Retinal pigment epithelial cell (primary cell): ENCODE measurements at regions not wholly inside any gene's neighbourhood (a gene's known extent, or its start where the extent isn't known, plus 50 kb on each side); places are given as distances from the start of the nearest gene placed in this dataset.
A peak's percentile ranks its signal among the peaks of the same experiment; 100 is the strongest.

Experiments
- DNase-seq: peaks from one replicate; pipeline ENCODE4 v3.0.0-alpha.2; 2010; ENCODE audit warnings: low read depth
- H3K4me3 ChIP-seq: 2 replicates; pipeline ENCODE4 v1.5.1; 2011; ENCODE audit warnings: mild to moderate bottlenecking, low read length, control low read depth, moderate library complexity
- CTCF ChIP-seq: conservative IDR thresholded peaks from 2 replicates; pipeline ENCODE4 v1.5.1; 2011; ENCODE audit warnings: low read depth, low read length, control low read depth, inconsistent platforms

GRCh38 chr15:59923508-59923907, 80.6 kb upstream of the FOXB1 start:
- no peak overlapping the region for H3K4me3 ChIP-seq
- no peak for TF ChIP-seq CTCF
- no peak for DNase-seq

GRCh38 chr15:59918994-59919951, 84.8 kb upstream of the FOXB1 start:
- DNase-seq = peak; percentile 16
- no peak overlapping the region for H3K4me3 ChIP-seq
- no peak for TF ChIP-seq CTCF

GRCh38 chr15:59917504-59918157, 86.5 kb upstream of the FOXB1 start:
- peak; percentile 76 for TF ChIP-seq CTCF
- peak; percentile 13 for DNase-seq
- no peak overlapping the region for H3K4me3 ChIP-seq

GRCh38 chr15:59906046-59906445, 98.1 kb upstream of the FOXB1 start:
- DNase-seq = no peak
- no peak overlapping the region for H3K4me3 ChIP-seq
- no peak for TF ChIP-seq CTCF

- no peak overlapping the region for H3K4me3 ChIP-seq
- no peak for DNase-seq
- TF ChIP-seq CTCF = no peak
Observed at GRCh38 chr15:59905176-59905575, 98.9 kb upstream of the FOXB1 start.

- DNase-seq = no peak
- H3K4me3 ChIP-seq = no peak overlapping the region
- TF ChIP-seq CTCF = no peak
Observed at GRCh38 chr15:59904450-59905135, 99.5 kb upstream of the FOXB1 start.
